HepG2 (cell line): ENCODE measurements at regions not wholly inside any gene's neighbourhood (a gene's known extent, or its start where the extent isn't known, plus 50 kb on each side); places are given as distances from the start of the nearest gene placed in this dataset.

Experiments used
- ATAC-seq: fragments of 200-7000 bp; cut with Tn5 transposase; 3 replicates; pipeline ENCODE4 v1.9.1; 2020; ENCODE audit warnings: mild to moderate bottlenecking, moderate library complexity
- BruUV-seq: library from RNA; stranded (reverse); fragments of 400-500 nt; replicated peaks from 2 replicates; lab custom pipeline; 2021; lab: Mats Ljungman, UMichigan
- CTCF ChIA-PET: fragments of 300-600 bp; formaldehyde crosslinking; extraction: SDS; loops from one replicate; lab custom pipeline; 2021; ENCODE audit warnings: low total read pairs, inconsistent platforms, low intra/inter-chr PET ratio; lab: Yijun Ruan, JAX
- POLR2A ChIA-PET: fragments of 350-600 bp; sonication (Branson Sonifier 250); formaldehyde crosslinking; loops from one replicate; lab custom pipeline; 2020; ENCODE audit warnings: antibody characterized with exemption, inconsistent platforms; lab: Yijun Ruan, JAX
- DNase-seq: peaks from one replicate; pipeline ENCODE4 v3.0.0-alpha.2; 2015; ENCODE audit warnings: low spot score
- FAIRE-seq: peaks from 3 replicates; lab custom pipeline; 2011; peaks lifted over from hg19 to GRCh38; lab: Jason Lieb, UNC
- H2AFZ ChIP-seq: one replicate; pipeline ENCODE4 v1.6.1; 2011; ENCODE audit warnings: low read length, inconsistent platforms
- H3K27ac ChIP-seq: fragments of 300-600 bp; 3 replicates; pipeline ENCODE4 v1.8.0; 2011; ENCODE audit warnings: mixed run types, mild to moderate bottlenecking, mixed read lengths, low read length, inconsistent platforms; ENCODE audit not compliant: insufficient read depth; ENCODE audit errors: extremely low read length
- H3K27me3 ChIP-seq, 2 experiments: fragments of 200-600 bp in 1 of 2; 2 replicates in 1 of 2; 3 replicates in 1 of 2; pipeline versions ENCODE4 v1.6.0 to v1.8.0; 2011; ENCODE audit warnings: low read length in 2 of 2, mild to moderate bottlenecking in 2 of 2, moderate library complexity in 2 of 2, inconsistent platforms in 1 of 2; ENCODE audit not compliant: insufficient read depth in 2 of 2, control insufficient read depth in 1 of 2
- H3K36me3 ChIP-seq, 2 experiments: fragments of 200-600 bp in 1 of 2; replicated peaks in 1 of 2; 2 replicates in 1 of 2; 3 replicates in 1 of 2; pipeline versions ENCODE4 v1.5.1 to v1.8.0; 2011; ENCODE audit warnings: low read length in 2 of 2, inconsistent platforms in 1 of 2; ENCODE audit not compliant: insufficient read depth in 2 of 2, control insufficient read depth in 1 of 2
- H3K4me1 ChIP-seq: 2 replicates; pipeline ENCODE4 v1.5.1; 2012; ENCODE audit warnings: low read length, inconsistent platforms; ENCODE audit not compliant: insufficient read depth
- H3K4me2 ChIP-seq: 2 replicates; pipeline ENCODE4 v1.6.0; 2011; ENCODE audit warnings: low read depth, low read length, inconsistent platforms
- H3K4me3 ChIP-seq, 3 experiments: fragments of 200-600 bp in 1 of 3; sonication (generic), shearing (Covaris generic) in 1 of 3; replicated peaks in 1 of 3; 2 replicates each; pipeline ENCODE4 v1.5.1; 2011 to 2016; ENCODE audit warnings: low read length in 3 of 3, inconsistent platforms in 2 of 3, low read depth in 2 of 3, mild to moderate bottlenecking in 2 of 3, control low read depth in 1 of 3, mixed read lengths in 1 of 3; ENCODE audit not compliant: insufficient read depth in 1 of 3
- H3K79me2 ChIP-seq: one replicate; pipeline ENCODE4 v1.6.1; 2011; ENCODE audit warnings: low read length, inconsistent platforms; ENCODE audit not compliant: insufficient read depth
- H3K9ac ChIP-seq: 2 replicates; pipeline ENCODE4 v1.6.0; 2011; ENCODE audit warnings: mild to moderate bottlenecking, low read depth, low read length, inconsistent platforms; ENCODE audit not compliant: insufficient read depth
- H3K9me3 ChIP-seq: 2 replicates; pipeline ENCODE4 v1.5.1; 2012; ENCODE audit warnings: mild to moderate bottlenecking, low read length
- H4K20me1 ChIP-seq: 2 replicates; pipeline ENCODE4 v1.6.0; 2011; ENCODE audit warnings: inconsistent platforms, mild to moderate bottlenecking, low read length, moderate library complexity; ENCODE audit not compliant: insufficient read depth
- CC2D1A ChIP-seq: sonication (generic); formaldehyde crosslinking; IDR thresholded peaks from 2 replicates; pipeline ENCODE4 v1.8.1; 2023; ENCODE audit warnings: mild to moderate bottlenecking, missing genetic modification reagents
- CCAR2 ChIP-seq: fragments of 200-400 bp; formaldehyde crosslinking; optimal IDR thresholded peaks from 2 replicates; pipeline ENCODE3; 2018; ENCODE audit warnings: low read depth, mild to moderate bottlenecking, low read length, moderate library complexity
- IKZF1 ChIP-seq: fragments of 450-650 bp; IDR thresholded peaks from 2 replicates; pipeline ENCODE4 v1.7.1; 2016
- NCOA5 ChIP-seq: sonication (generic); formaldehyde crosslinking; IDR thresholded peaks from 2 replicates; pipeline ENCODE4 v1.4.0; 2020; ENCODE audit warnings: missing genetic modification reagents
- NKX3-1 ChIP-seq: sonication (generic); formaldehyde crosslinking; IDR thresholded peaks from 2 replicates; pipeline ENCODE4 v1.5.0; 2020; ENCODE audit warnings: missing genetic modification reagents
- RORA ChIP-seq: sonication (generic); formaldehyde crosslinking; IDR thresholded peaks from 2 replicates; pipeline ENCODE4 v1.5.0; 2020; ENCODE audit warnings: mild to moderate bottlenecking, missing genetic modification reagents, moderate library complexity
- SETDB1 ChIP-seq: sonication (generic); formaldehyde crosslinking; IDR thresholded peaks from 2 replicates; pipeline ENCODE4 v1.5.1; 2020; ENCODE audit warnings: missing genetic modification reagents, mild to moderate bottlenecking, borderline replicate concordance
- SIX1 ChIP-seq: sonication (generic); formaldehyde crosslinking; IDR thresholded peaks from 2 replicates; pipeline ENCODE4 v1.4.0; 2020; ENCODE audit warnings: missing genetic modification reagents, borderline replicate concordance
- THAP11 ChIP-seq: IDR thresholded peaks from 2 replicates; pipeline ENCODE4 v1.6.1; 2016; ENCODE audit warnings: missing biosample characterization, missing genetic modification reagents
- ZBTB46 ChIP-seq: sonication (generic); formaldehyde crosslinking; IDR thresholded peaks from 2 replicates; pipeline ENCODE4 v1.4.0; 2020; ENCODE audit warnings: mild to moderate bottlenecking, missing genetic modification reagents, borderline replicate concordance
- ZNF160 ChIP-seq: sonication (generic); formaldehyde crosslinking; IDR thresholded peaks from 2 replicates; pipeline ENCODE4 v1.8.0; 2022; ENCODE audit warnings: mild to moderate bottlenecking, inconsistent platforms, missing genetic modification reagents
- ZNF30 ChIP-seq: sonication (generic); formaldehyde crosslinking; IDR thresholded peaks from 2 replicates; pipeline ENCODE4 v1.5.0; 2020; ENCODE audit warnings: mild to moderate bottlenecking, missing genetic modification reagents
- ZNF563 ChIP-seq: sonication (generic); formaldehyde crosslinking; IDR thresholded peaks from 2 replicates; pipeline ENCODE4 v1.8.0; 2022; ENCODE audit warnings: mild to moderate bottlenecking, moderate library complexity, missing genetic modification reagents
- ZNF710 ChIP-seq: sonication (generic); formaldehyde crosslinking; IDR thresholded peaks from 2 replicates; pipeline ENCODE4 v1.5.0; 2020; ENCODE audit warnings: mild to moderate bottlenecking, missing genetic modification reagents, borderline replicate concordance
- ZNF782 ChIP-seq: sonication (generic); formaldehyde crosslinking; IDR thresholded peaks from 2 replicates; pipeline ENCODE4 v1.4.0; 2020; ENCODE audit warnings: missing genetic modification reagents, mild to moderate bottlenecking, borderline replicate concordance
- ZNF790 ChIP-seq: sonication (generic); formaldehyde crosslinking; IDR thresholded peaks from 2 replicates; pipeline ENCODE4 v1.8.0; 2022; ENCODE audit warnings: missing genetic modification reagents, mild to moderate bottlenecking, borderline replicate concordance
- ZUFSP ChIP-seq: sonication (generic); formaldehyde crosslinking; IDR thresholded peaks from 2 replicates; pipeline ENCODE4 v1.9.0; 2021; ENCODE audit warnings: missing genetic modification reagents, mild to moderate bottlenecking, borderline replicate concordance
- WGBS: methylation state at CpG from one replicate; pipeline ENCODE4 v1.1.6; 2017; ENCODE audit warnings: low lambda C conversion rate; 5-methylcytosine and 5-hydroxymethylcytosine counted together
- in situ Hi-C: cut with HindIII; loops from 2 replicates; pipeline ENCODE4 v1.10.0; 2017; ENCODE audit warnings: low pct_unique_long_range_greater_than_20kb; ENCODE audit not compliant: extremely low pct_ligation_motif_present
- intact Hi-C: fragments of 100-400 bp; cut with micrococcal nuclease; formaldehyde crosslinking; loops from one replicate; pipeline ENCODE4 v1.10.0; 2022; ENCODE audit not compliant: unreplicated experiment
- TF ChIP-seq, protein P1 (sequence below): sonication (generic); formaldehyde crosslinking; IDR thresholded peaks from 2 replicates; pipeline ENCODE4 v1.5.0; 2020; ENCODE audit warnings: missing genetic modification reagents
- TF ChIP-seq, protein P2 (sequence below): IDR thresholded peaks from 2 replicates; pipeline ENCODE4 v1.6.1; 2016; ENCODE audit warnings: missing biosample characterization, missing genetic modification reagents, low read depth

- no peak for ATAC-seq
- intact Hi-C loops: no loop called here
- no peak overlapping the region for H3K9ac ChIP-seq
- TF ChIP-seq SETDB1 (CRISPR knock-in tag) (no peak), ZNF790 (CRISPR knock-in tag) (no peak), ZBTB46 (CRISPR knock-in tag) (no peak), ZNF710 (CRISPR knock-in tag) (no peak), ZNF782 (CRISPR knock-in tag) (no peak), CCAR2 (no peak), THAP11 (no peak), ZNF30 (CRISPR knock-in tag) (no peak), CC2D1A (CRISPR knock-in tag) (no peak), RORA (CRISPR knock-in tag) (no peak), SIX1 (no peak), ZNF563 (CRISPR knock-in tag) (no peak), IKZF1 (no peak), ZUFSP (no peak), ZNF160 (no peak), NCOA5 (no peak), NKX3-1 (CRISPR knock-in tag) (no peak)
- TF ChIP-seq, protein P1, sequence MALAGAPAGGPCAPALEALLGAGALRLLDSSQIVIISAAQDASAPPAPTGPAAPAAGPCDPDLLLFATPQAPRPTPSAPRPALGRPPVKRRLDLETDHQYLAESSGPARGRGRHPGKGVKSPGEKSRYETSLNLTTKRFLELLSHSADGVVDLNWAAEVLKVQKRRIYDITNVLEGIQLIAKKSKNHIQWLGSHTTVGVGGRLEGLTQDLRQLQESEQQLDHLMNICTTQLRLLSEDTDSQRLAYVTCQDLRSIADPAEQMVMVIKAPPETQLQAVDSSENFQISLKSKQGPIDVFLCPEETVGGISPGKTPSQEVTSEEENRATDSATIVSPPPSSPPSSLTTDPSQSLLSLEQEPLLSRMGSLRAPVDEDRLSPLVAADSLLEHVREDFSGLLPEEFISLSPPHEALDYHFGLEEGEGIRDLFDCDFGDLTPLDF (CRISPR knock-in tag): no peak
- TF ChIP-seq, protein P2, sequence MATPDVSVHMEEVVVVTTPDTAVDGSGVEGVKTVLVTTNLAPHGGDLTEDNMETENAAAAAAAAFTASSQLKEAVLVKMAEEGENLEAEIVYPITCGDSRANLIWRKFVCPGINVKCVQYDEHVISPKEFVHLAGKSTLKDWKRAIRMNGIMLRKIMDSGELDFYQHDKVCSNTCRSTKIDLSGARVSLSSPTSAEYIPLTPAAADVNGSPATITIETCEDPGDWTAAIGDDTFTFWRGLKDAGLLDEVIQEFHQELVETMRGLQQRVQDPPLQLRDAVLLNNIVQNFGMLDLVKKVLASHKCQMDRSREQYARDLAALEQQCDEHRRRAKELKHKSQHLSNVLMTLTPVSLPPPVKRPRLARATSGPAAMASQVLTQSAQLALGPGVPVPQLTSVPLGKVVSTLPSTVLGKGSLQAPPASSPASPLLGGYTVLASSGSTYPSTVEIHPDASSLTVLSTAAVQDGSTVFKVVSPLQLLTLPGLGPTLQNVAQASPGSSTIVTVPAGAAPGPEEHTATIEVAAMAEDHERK (CRISPR knock-in tag): no peak
Measured at GRCh38 chr5:104048231-104048630, 485.6 kb upstream of the NUDT12 start.

More at GRCh38 chr5:104048231-104048630, 485.6 kb upstream of the NUDT12 start:
- 6% methylated on average over 2 of the region's 2 CpGs for WGBS
- no TSS peak for BruUV-seq
- ChIA-PET CTCF (no interaction called here), POLR2A (no interaction called here)
- Histone ChIP-seq H3K27ac (no peak overlapping the region), H3K4me1 (no peaks in the 10 kb centered on the region), H3K9me3 (no peaks in the 10 kb centered on the region), H3K27me3 (no peaks in the 10 kb centered on the region; a peak in 1 of 5 replicates), H3K79me2 (no peaks in the 10 kb centered on the region), H3K4me3 (no peak overlapping the region), H2AFZ (no peak overlapping the region), H3K4me2 (no peak overlapping the region), H4K20me1 (no peaks in the 10 kb centered on the region), H3K36me3 (no peaks in the 10 kb centered on the region)
- no peak for DNase-seq
- no peak for FAIRE-seq
- in situ Hi-C loops: no loop called here
